ENCODE measurements at regions not wholly inside any gene's neighbourhood (a gene's known extent, or its start where the extent isn't known, plus 50 kb on each side); places are given as distances from the start of the nearest gene placed in this dataset.

DNA sequence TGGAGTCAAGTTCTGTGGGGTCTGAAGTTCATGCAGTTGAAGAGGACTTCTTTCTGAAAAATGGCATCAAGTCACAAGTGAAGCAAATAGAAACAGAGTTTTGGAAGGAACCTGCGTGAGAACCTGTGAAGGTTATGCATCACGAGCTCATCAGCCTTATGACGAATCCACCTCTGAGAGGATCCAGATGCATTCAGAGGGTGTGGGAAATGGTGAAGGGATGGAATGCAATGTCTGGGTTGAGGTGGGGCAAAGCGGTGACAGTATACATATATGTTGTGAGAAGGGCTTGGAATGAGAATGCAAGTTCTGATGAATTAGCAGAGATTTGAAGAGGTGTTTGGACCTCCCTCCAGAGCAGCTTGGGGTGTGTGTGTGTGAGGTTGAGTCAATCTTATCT lies 382.1 kb upstream of the TBL1XR1 start:
- H3K27me3 ChIP-seq, result no peaks in the 10 kb centered on the region
- no peak for DNase-seq (ENCODE audit: low read depth in 1 of 2, low spot score in 1 of 2)
- H3K36me3 ChIP-seq, result no peaks in the 10 kb centered on the region
- no peaks in the 10 kb centered on the region for H3K9me3 ChIP-seq (ENCODE audit: low read depth)
- no peak overlapping the region for H3K4me3 ChIP-seq
- no peak for TF ChIP-seq CTCF (IDR thresholded peaks at IDR 0.05; ENCODE audit: low read depth, low read length)
- no peak overlapping the region for H3K27ac ChIP-seq
- H3K4me1 ChIP-seq (ENCODE audit: low read depth), result no peaks in the 10 kb centered on the region

- Histone ChIP-seq H3K4me1 (ENCODE audit: low read depth) (no peaks in the 10 kb centered on the region), H3K36me3 (no peaks in the 10 kb centered on the region), H3K4me3 (no peak overlapping the region), H3K27me3 (no peaks in the 10 kb centered on the region), H3K9me3 (ENCODE audit: low read depth) (no peaks in the 10 kb centered on the region), H3K27ac (no peak overlapping the region)
- DNase-seq (ENCODE audit: low read depth in 1 of 2, low spot score in 1 of 2), result no peak
- TF ChIP-seq CTCF (IDR thresholded peaks at IDR 0.05; ENCODE audit: low read depth, low read length), result no peak
Measured at GRCh38 chr3:177580437-177580836, 383.2 kb upstream of the TBL1XR1 start.

GRCh38 chr3:177585271-177585670 lies 388.0 kb upstream of the TBL1XR1 start:
- Histone ChIP-seq H3K4me3 (no peak overlapping the region), H3K4me1 (ENCODE audit: low read depth) (no peaks in the 10 kb centered on the region), H3K9me3 (ENCODE audit: low read depth) (no peaks in the 10 kb centered on the region), H3K36me3 (no peaks in the 10 kb centered on the region), H3K27me3 (no peaks in the 10 kb centered on the region), H3K27ac (no peak overlapping the region)
- no peak for TF ChIP-seq CTCF (IDR thresholded peaks at IDR 0.05; ENCODE audit: low read depth, low read length)
- no peak for DNase-seq (ENCODE audit: low read depth in 1 of 2, low spot score in 1 of 2)

GRCh38 chr3:177589041-177589650 lies 391.9 kb upstream of the TBL1XR1 start:
- Histone ChIP-seq H3K36me3 (no peaks in the 10 kb centered on the region), H3K27me3 (no peaks in the 10 kb centered on the region), H3K4me3 (no peak overlapping the region), H3K27ac (no peak overlapping the region), H3K4me1 (ENCODE audit: low read depth) (no peaks in the 10 kb centered on the region), H3K9me3 (ENCODE audit: low read depth) (no peaks in the 10 kb centered on the region)
- peak in 1 of 2 donors; percentile 39 for DNase-seq (ENCODE audit: low read depth in 1 of 2, low spot score in 1 of 2)
- no peak for TF ChIP-seq CTCF (IDR thresholded peaks at IDR 0.05; ENCODE audit: low read depth, low read length)

DNA sequence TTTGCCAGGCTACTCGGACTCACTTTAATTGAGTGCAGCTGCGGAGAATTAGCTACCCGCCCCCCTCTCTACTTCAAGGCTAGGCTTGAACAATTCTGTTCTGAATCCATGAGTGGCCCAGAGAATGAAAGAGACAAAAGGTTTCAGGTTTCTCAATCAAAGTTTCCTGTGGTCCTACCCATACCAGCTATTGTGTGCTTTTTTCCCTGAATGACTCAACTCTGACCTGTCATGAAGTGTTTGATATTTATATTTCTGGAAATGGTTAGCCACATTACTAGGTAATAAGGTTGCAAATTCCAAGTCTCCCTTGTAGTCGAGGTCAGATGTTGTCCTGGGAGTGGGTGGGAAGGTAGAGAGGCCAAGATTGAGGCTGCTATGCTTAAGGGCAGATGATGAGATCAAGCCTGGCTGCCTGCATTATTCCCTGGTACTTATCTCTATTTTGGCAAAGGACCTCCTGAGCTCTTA lies 392.7 kb upstream of the TBL1XR1 start:
- no peak for TF ChIP-seq CTCF (IDR thresholded peaks at IDR 0.05; ENCODE audit: low read depth, low read length)
- peak in 1 of 2 donors; percentile 95 for DNase-seq (ENCODE audit: low read depth in 1 of 2, low spot score in 1 of 2)
- no peak overlapping the region for H3K27ac ChIP-seq

More for the DNA sequence above, 392.7 kb upstream of the TBL1XR1 start:
- Histone ChIP-seq H3K4me3 (no peak overlapping the region), H3K4me1 (ENCODE audit: low read depth) (no peaks in the 10 kb centered on the region), H3K36me3 (no peaks in the 10 kb centered on the region), H3K27me3 (no peaks in the 10 kb centered on the region), H3K9me3 (ENCODE audit: low read depth) (no peaks in the 10 kb centered on the region)
